H1 (cell line): ENCODE measurements at regions not wholly inside any gene's neighbourhood (a gene's known extent, or its start where the extent isn't known, plus 50 kb on each side); places are given as distances from the start of the nearest gene placed in this dataset.
"Not testable (repeated sequence)": the region's sequence is repeated elsewhere in the genome, so short reads cannot be mapped to it uniquely, and the experiment has no call there.

Source experiments
- ATF2 ChIP-seq: IDR thresholded peaks from 2 replicates; pipeline ENCODE4 v1.6.1; 2012; ENCODE audit warnings: low read length, inconsistent platforms
- CBX8 ChIP-seq: fragments of 300-800, 300-1000 bp; sonication (generic); IDR thresholded peaks from 2 replicates; pipeline ENCODE4 v1.7.1; 2016; ENCODE audit warnings: low read depth, low read length, borderline replicate concordance
- CHD1 ChIP-seq: IDR thresholded peaks from 2 replicates; pipeline ENCODE4 v1.6.1; 2012; ENCODE audit warnings: low read depth, low read length, improper control_type of control experiment
- CHD2 ChIP-seq: IDR thresholded peaks from 2 replicates; pipeline ENCODE4 v1.6.1; 2012; ENCODE audit warnings: low read length, improper control_type of control experiment
- CTCF ChIP-seq, 3 experiments: IDR thresholded peaks; 1 replicate in 2 of 3; 2 replicates in 1 of 3; pipeline versions ENCODE4 v1.5.1 to v1.6.1; 2011; ENCODE audit warnings: low read length in 3 of 3, mild to moderate bottlenecking in 3 of 3, inconsistent platforms in 2 of 3, low read depth in 1 of 3, moderate library complexity in 1 of 3; ENCODE audit not compliant: insufficient read depth in 1 of 3; ENCODE audit errors: control extremely low read depth in 1 of 3
- GABPA ChIP-seq: IDR thresholded peaks from 2 replicates; pipeline ENCODE4 v1.6.1; 2011; ENCODE audit warnings: mild to moderate bottlenecking, low read length, moderate library complexity, borderline replicate concordance; ENCODE audit not compliant: insufficient read depth
- KDM5A ChIP-seq: fragments of 200-600 bp; IDR thresholded peaks from 2 replicates; pipeline ENCODE4 v1.7.1; 2012; ENCODE audit warnings: mild to moderate bottlenecking, low read length, inconsistent platforms, mixed read lengths
- NRF1 ChIP-seq: IDR thresholded peaks from 2 replicates; pipeline ENCODE4 v1.6.1; 2011; ENCODE audit warnings: mild to moderate bottlenecking, low read depth, low read length, improper control_type of control experiment
- PHF8 ChIP-seq: fragments of 200-600 bp; sonication (generic); conservative IDR thresholded peaks from 2 replicates; pipeline ENCODE4 v1.7.1; 2012; ENCODE audit warnings: low read depth, mild to moderate bottlenecking, inconsistent platforms, low read length, moderate library complexity
- POLR2A ChIP-seq, 2 experiments: IDR thresholded peaks; 1 replicate in 1 of 2; 2 replicates in 1 of 2; pipeline ENCODE4 v1.6.1; 2011; ENCODE audit warnings: low read depth in 2 of 2, low read length in 2 of 2, mild to moderate bottlenecking in 2 of 2; ENCODE audit errors: control extremely low read depth in 1 of 2
- RAD21 ChIP-seq, 2 experiments: IDR thresholded peaks in 1 of 2; conservative IDR thresholded peaks in 1 of 2; 2 replicates each; pipeline ENCODE4 v1.6.1; 2011; ENCODE audit warnings: low read depth in 2 of 2, low read length in 2 of 2, improper control_type of control experiment in 1 of 2, inconsistent platforms in 1 of 2, mild to moderate bottlenecking in 1 of 2, moderate library complexity in 1 of 2
- RXRA ChIP-seq: IDR thresholded peaks from 2 replicates; pipeline ENCODE4 v1.6.1; 2011; ENCODE audit warnings: low read depth, mild to moderate bottlenecking, low read length, moderate library complexity; ENCODE audit not compliant: insufficient read depth
- TAF1 ChIP-seq: IDR thresholded peaks from 2 replicates; pipeline ENCODE4 v1.6.1; 2011; ENCODE audit warnings: mild to moderate bottlenecking, low read depth, low read length

DNA sequence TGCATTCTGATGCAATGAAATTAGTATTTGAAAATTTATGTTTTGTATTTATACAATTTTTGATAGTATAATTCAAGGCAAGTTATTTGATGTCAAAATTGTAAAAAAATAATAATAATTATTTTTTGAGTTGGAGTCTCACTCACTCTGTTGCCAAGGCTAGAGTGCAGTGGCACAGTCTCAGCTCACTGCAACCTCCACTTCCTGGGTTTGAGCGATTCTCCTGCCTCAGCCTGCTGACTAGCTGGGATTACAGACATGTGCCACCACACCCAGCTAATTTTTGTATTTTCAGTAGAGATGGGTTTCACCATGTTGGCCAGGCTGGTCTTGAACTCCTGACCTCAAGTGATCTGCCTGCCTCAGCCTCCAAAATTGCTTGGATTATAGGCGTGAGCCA lies 342.4 kb upstream of the ARPP21 start:
- not testable (repeated sequence) for TF ChIP-seq GABPA; RAD21 (IDR thresholded peaks at IDR 0.05 in 1 of 2, conservative IDR thresholded peaks at IDR 0.05 in 1 of 2; ENCODE audit: low read depth in 2 of 2, low read length in 2 of 2); CTCF (IDR thresholded peaks at IDR 0.05; ENCODE audit: control extremely low read depth in 1 of 3, insufficient read depth in 1 of 3, low read depth in 1 of 3, low read length in 3 of 3); TAF1; ATF2; CBX8; RXRA; CHD1; KDM5A; POLR2A (IDR thresholded peaks at IDR 0.05; ENCODE audit: control extremely low read depth in 1 of 2, low read depth in 2 of 2, low read length in 2 of 2); CHD2; NRF1; PHF8
